Left lung (tissue), 4 donors: ENCODE measurements at regions not wholly inside any gene's neighbourhood (a gene's known extent, or its start where the extent isn't known, plus 50 kb on each side); places are given as distances from the start of the nearest gene placed in this dataset.

Experiments used
- ATAC-seq: fragments of 200-7000 bp; cut with Tn5 transposase; one replicate; pipeline ENCODE4 v1.9.1; 2020; ENCODE audit warnings: moderate library complexity
- DNase-seq, 4 donors: peaks; one replicate each; pipeline ENCODE4 v3.0.0-alpha.2; 2013 to 2020
- H3K27ac ChIP-seq, 2 donors: fragments of 200-600 bp; sonication (generic) in 1 of 2; one replicate each; pipeline versions ENCODE4 v1.5.0 to v1.8.0; 2020 to 2021
- H3K27me3 ChIP-seq, 2 donors: fragments of 200-600 bp; sonication (generic) in 1 of 2; one replicate each; pipeline versions ENCODE4 v1.5.0 to v1.8.0; 2020 to 2021
- H3K36me3 ChIP-seq, 2 donors: fragments of 200-600 bp; sonication (generic) in 1 of 2; one replicate each; pipeline versions ENCODE4 v1.5.0 to v1.8.0; 2020 to 2021
- H3K4me1 ChIP-seq, 2 donors: fragments of 200-600 bp; one replicate each; pipeline ENCODE4 v1.8.0; 2021
- H3K4me3 ChIP-seq, 2 donors: fragments of 200-600 bp; sonication (generic) in 1 of 2; one replicate each; pipeline versions ENCODE4 v1.5.0 to v1.8.0; 2020 to 2021; ENCODE audit warnings: mild to moderate bottlenecking in 1 of 2
- H3K9me3 ChIP-seq, 2 donors: fragments of 200-600 bp; sonication (generic) in 1 of 2; one replicate each; pipeline versions ENCODE4 v1.5.0 to v1.8.0; 2020 to 2021
- intact Hi-C, 2 donors: fragments of 100-400 bp; cut with DNase I; formaldehyde crosslinking; loops; one replicate each; pipeline versions ENCODE4 v1.11.2 to v1.14.2; 2022
- TF ChIP-seq, protein P1 (sequence below), 2 donors: fragments of 200-600 bp; sonication (generic) in 1 of 2; IDR thresholded peaks; one replicate each; pipeline versions ENCODE4 v1.5.0 to v1.8.0; 2021; ENCODE audit warnings: antibody characterized with exemption in 2 of 2
- donor health status: DM: no; HTN: yes; CAD: no.
- donor health status: DM: no; HTN: no; CAD: no.

DNA sequence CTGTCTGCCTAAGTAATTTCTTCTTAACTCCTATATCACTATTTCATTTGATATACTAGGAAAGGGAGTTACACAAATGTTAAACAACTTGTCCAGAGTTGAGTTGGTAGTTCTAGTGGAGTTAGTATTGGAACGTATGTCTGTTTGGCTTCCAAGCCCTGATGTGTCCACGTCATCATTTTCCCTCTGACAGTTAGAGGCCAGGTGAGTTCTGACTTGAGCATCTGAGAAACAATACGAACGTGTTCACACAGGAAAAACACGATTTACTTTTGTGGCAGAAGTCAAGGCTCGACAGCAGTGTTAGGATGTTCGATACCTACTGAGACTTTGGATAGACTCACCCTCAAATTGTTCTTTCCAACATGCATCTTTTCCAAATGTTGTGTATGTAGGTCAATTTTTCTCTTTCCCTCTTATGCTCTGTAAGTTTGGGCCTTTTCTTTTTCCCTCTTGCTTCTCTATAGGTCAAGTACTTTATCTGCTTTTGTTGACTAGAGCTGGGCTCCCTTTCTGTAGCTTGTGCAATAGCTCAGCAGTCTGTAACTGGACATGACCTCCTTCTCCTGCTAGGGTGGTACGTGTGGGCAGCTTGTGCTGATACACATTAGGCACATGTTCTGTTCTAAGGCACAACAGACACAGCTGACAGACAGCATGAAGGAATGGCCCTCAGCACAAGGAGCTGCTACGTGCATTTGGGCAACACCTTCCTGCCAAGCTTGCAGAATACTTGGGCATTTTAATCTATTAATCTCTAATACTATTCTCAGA, 222.9 kb downstream of the PTEN start:
- H3K4me1 ChIP-seq: peaks cover 0 to 40% of the 10 kb centered on the region in 2 donors
- H3K27me3 ChIP-seq: no peaks in the 10 kb centered on the region
- H3K27ac ChIP-seq: no peak overlapping the region
- intact Hi-C loops: no loop called here
- no peak overlapping the region for H3K4me3 ChIP-seq
- no peaks in the 10 kb centered on the region for H3K9me3 ChIP-seq
- ATAC-seq (no peak), DNase-seq (no peak)
- no peaks in the 10 kb centered on the region for H3K36me3 ChIP-seq
- TF ChIP-seq, protein P1, sequence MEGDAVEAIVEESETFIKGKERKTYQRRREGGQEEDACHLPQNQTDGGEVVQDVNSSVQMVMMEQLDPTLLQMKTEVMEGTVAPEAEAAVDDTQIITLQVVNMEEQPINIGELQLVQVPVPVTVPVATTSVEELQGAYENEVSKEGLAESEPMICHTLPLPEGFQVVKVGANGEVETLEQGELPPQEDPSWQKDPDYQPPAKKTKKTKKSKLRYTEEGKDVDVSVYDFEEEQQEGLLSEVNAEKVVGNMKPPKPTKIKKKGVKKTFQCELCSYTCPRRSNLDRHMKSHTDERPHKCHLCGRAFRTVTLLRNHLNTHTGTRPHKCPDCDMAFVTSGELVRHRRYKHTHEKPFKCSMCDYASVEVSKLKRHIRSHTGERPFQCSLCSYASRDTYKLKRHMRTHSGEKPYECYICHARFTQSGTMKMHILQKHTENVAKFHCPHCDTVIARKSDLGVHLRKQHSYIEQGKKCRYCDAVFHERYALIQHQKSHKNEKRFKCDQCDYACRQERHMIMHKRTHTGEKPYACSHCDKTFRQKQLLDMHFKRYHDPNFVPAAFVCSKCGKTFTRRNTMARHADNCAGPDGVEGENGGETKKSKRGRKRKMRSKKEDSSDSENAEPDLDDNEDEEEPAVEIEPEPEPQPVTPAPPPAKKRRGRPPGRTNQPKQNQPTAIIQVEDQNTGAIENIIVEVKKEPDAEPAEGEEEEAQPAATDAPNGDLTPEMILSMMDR (IDR thresholded peaks at IDR 0.05): no peak

GRCh38 chr10:88088441-88089340, 225.3 kb downstream of the PTEN start:
- H3K27me3 ChIP-seq: no peaks in the 10 kb centered on the region
- ATAC-seq: no peak
- no peak overlapping the region for H3K4me3 ChIP-seq
- H3K4me1 ChIP-seq: peaks cover 0 to 39% of the 10 kb centered on the region in 2 donors
- DNase-seq: no peak
- no peaks in the 10 kb centered on the region for H3K36me3 ChIP-seq
- no peak overlapping the region for H3K27ac ChIP-seq
- no peaks in the 10 kb centered on the region for H3K9me3 ChIP-seq
- TF ChIP-seq, protein P1 (IDR thresholded peaks at IDR 0.05): no peak
- intact Hi-C loops: no loop called here

DNA sequence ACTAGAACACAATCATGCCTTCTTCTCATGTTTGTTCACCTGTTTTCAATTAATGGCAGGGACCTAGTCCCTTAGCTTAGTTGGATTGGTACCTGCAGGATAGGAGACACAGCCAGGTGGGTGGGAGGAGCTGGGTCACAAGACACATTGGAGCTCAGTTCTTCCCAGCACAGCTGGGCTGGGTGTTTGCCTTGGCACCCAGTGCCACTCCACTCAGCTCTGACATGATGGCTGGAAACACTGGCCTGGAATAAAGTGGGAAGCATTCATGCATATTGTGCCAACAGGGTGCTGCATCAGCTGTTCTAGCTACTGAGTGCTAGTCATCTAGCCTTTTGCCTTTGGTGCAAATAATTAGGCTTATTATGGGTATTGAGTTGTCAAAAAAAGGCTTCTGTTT, 226.1 kb downstream of the PTEN start:
- intact Hi-C loops: no loop called here
- Histone ChIP-seq H3K36me3 (no peaks in the 10 kb centered on the region), H3K27ac (peak overlapping the region in 1 of 2 donors; percentile 91), H3K9me3 (no peaks in the 10 kb centered on the region), H3K4me1 (peaks cover 0 to 42% of the 10 kb centered on the region in 2 donors), H3K27me3 (no peaks in the 10 kb centered on the region), H3K4me3 (no peak overlapping the region)
- DNase-seq: peak in 1 of 4 donors; percentile 63
- TF ChIP-seq, protein P1 (IDR thresholded peaks at IDR 0.05): no peak
- peak; percentile 84 for ATAC-seq

DNA sequence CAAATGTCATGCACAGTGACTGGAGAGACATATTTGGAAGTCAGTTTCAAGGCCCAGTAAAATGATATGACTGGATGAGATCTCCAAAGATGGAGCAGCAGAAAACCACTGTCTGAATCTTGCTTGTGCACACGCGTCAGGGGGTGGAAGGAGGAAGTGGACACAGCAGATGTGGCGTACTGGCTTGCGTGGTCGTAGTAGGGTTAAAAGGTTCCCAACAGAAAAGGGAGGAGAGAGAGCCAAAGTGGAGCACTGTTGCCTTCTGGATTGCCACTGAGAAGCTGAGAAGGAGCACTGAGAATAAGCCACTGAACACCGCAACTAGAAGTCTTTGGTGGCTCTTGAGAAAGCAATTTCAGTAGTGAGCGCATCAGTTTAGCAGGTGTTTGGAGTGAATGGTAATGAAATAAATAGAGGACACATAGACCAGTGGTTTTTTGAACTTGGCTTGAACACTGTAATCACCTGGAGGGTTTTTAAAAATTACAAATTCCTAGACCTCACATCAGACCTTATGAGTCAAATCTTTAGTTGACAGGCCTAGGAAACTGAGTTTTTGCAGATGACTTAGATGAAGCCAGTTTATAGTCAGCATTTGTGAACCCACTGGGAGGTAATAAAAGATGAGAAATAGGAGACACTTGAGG, 227.3 kb downstream of the PTEN start:
- DNase-seq: no peak
- H3K9me3 ChIP-seq: no peaks in the 10 kb centered on the region
- peaks cover 0 to 42% of the 10 kb centered on the region in 2 donors for H3K4me1 ChIP-seq
- no peaks in the 10 kb centered on the region for H3K27me3 ChIP-seq
- intact Hi-C loops: no loop called here
- no peaks in the 10 kb centered on the region for H3K36me3 ChIP-seq
- ATAC-seq: no peak
- no peak overlapping the region for H3K4me3 ChIP-seq
- peak overlapping the region in 1 of 2 donors; percentile 91 for H3K27ac ChIP-seq
- TF ChIP-seq, protein P1 (IDR thresholded peaks at IDR 0.05): no peak
